HG03432 (cell line): ENCODE measurements at regions not wholly inside any gene's neighbourhood (a gene's known extent, or its start where the extent isn't known, plus 50 kb on each side); places are given as distances from the start of the nearest gene placed in this dataset.
A peak's percentile ranks its signal among the peaks of the same experiment; 100 is the strongest.
"Not testable (repeated sequence)": the region's sequence is repeated elsewhere in the genome, so short reads cannot be mapped to it uniquely, and the experiment has no call there.

Experiments used
- ATAC-seq: cut with Tn5 transposase; IDR thresholded peaks from one replicate; pipeline ENCODE4 v1.9.1; 2021; ENCODE audit warnings: mild to moderate bottlenecking, moderate library complexity; ENCODE audit not compliant: unreplicated experiment

DNA sequence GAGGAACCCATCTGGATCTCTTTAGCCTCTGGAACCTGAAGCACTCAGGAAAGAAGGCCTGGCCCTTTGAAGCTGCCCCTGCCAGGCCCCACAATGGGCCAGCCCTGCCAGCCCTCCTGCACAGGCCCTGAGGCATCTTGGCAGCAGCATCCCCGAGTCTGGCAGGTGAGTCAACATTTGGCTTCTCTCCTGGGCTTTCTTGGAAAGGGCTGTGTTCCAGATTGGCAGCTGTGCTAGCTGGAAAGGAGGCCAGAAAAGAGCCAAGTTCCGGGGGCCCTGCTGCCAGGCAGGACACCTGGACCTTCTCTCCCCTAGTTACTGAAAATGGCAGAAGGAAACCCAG, 187.2 kb downstream of the SHQ1 start:
- no peak for ATAC-seq

DNA sequence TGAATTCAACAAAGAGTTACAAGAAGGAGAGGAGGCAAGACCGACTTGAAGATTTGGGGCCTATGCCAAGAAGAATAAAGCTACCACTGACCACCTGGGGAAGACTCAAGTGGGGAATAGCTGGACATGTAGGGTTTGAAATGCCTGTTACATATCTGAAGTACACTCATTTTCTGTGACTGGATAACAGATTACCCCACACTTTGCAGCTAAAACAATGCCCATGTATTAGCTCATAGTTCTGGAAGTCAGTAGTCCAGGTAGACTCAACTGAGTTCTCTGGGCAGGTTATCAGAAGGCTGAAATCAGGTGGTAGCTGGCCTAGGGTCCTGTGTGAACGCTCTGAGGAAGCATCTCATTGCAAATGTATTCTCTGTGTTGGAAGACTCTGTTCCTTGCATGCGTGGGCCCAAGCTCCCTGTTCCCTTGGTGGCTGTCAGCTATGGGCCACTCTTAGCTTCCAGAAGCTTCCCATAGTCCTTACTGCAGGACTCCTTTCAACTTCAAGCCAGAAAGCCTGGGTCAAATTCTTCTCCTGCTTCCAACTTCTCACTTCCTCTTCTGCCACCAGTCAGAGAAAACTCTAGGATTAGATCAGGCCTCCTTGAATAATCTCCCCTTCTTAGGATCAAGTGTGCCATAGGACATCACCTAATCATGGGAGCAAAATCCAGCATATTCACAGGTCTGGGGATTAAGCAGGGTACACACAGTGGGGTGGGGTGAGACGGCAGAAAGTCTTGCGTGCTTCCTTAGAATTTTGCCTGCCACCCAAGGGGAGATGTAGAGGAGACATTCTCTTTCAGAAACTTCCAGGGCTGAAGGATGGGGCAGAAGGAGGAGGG, 187.8 kb downstream of the SHQ1 start:
- no peak for ATAC-seq

DNA sequence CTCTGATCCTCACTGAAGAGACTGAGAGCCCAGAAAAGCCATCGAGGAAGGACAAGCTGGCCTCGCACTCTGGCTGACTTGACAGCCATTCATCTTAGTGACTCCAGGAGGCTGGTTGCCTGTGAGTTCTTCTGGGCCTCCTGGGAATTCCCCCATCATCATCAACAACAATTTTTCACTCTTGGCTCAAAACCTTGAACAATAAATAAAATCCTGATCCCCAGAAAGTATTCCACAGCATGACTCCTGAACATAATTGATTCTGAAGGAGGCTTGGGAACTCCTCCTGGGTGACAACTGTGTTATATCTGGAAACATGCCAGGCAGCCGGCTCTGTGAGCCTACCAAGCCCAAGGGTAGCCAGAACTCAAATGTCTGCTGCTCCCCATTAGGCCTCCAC, 188.6 kb downstream of the SHQ1 start:
- no peak for ATAC-seq

DNA sequence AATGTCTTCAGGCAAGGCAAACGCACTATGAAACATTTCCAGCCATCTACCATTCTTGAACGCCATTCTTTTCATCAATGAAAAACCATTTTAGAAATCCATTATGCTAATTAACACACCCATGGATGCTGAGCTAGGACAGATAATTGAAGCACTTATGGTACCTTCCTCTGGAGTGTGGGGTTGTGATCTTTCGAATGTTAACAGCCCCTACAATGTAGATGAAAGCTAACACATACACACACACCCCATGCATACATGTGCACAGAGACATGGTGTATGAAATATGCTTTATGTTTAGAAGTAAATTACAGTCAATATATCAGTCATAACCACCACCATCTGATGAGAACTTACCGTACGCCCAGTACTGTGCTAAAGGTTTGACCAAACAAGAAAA, 189.1 kb downstream of the SHQ1 start:
- no peak for ATAC-seq

DNA sequence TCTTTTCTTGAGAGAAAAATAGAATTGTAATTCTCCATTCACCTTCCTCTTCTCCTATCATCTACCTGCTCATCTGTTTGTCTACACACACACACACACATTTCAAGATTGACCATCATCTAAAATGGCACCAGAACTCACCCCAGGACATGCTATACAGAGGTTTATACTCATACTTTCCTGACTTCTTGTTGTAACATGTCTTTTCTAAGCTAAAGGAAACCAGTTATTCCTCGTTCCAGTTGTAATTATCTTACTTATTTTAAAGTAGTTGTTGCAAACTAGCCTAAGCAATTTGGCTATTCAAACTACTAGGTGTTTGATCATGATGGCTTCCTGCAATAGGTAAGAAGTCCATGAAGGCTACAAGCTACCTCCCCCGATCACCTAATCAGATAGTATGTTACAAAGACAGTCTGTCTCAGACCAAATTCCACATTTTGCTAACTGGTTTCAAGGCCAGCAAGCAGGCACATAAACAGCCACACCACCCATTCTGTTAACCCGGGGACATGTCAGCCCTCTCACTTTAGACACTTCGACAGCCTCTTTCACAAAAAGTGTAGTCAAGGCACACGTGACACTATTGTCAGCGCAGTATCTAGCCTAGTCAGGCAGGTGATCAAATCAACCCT, 189.7 kb downstream of the SHQ1 start:
- no peak for ATAC-seq

DNA sequence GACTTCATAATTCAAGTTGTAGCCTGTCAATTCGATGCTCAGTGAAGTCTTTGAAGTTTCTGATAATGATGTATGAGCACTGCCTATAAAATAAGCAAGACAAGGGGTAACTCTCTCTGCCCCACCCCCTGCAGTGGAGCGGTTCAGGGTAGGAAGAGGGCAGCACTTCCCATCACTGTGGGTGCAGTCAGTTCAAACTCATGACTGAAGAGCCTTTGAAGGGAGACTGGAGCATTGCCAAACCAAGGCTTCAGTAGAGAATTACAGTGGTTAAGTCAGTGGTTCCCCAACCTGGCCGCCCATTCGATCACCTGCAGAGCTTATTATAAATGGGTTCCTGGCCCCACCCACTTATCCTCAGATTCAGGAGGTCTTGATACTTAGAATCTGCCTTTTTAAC, 190.6 kb downstream of the SHQ1 start:
- peak; percentile 64 for ATAC-seq

DNA sequence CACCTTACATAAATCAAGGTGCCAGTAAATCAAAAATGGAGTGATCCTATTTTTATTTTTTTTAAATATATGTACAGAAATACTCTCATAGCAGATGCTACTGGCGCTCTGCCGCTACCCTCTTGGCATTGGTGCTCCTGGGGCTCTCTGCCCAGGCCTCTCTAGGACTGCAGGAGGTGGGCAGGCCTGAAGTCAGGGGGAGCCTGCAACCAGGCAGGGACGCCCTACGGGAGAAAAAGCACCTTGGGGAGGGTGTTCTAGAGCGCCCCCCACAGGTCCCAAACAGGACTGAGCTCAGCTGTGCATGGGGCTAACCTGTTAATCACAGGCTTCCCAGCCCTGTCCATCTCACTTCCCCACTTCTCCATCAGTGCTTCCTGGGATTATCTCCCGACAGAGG, 192.5 kb downstream of the SHQ1 start:
- ATAC-seq: no peak

DNA sequence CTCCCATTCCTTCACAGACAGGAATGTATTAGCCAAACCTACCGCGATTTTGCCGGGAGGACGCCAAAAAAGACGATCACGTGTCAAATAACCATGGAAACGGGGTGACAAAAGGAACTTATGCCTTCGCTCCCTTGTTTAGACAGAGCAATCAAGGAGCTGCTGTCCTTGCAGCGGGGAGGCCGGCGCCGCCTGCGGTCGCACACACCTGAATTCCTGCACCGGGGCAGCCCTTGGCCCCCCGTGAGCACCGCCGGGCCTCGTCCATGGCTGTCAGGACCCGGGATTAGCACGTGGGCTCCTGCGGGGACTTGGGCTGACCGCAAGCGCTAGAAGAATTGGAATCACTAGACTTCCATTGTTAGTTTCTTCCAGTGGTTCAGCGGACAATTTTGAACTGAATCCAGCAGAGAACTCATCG, 193.1 kb downstream of the SHQ1 start:
- ATAC-seq: no peak

DNA sequence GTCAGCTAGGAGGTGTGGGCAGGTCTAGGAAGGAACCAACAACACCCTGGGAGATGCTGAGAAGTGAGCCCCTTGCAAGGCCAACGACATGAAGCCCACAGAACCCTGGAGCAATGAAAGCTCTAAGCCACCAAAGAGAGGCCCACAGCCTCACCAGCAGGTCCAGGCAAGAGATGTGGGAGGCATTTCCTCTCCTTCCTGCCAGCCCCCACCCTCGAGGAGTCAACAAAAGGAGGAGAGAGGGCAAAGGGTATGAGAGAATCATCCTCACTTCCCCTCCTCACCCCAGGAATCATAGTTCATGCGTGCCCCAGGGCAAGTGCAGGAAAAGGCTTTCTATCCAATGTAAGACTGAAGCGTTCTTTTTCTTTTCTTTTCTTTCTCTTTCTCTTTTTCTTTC, 195.8 kb downstream of the SHQ1 start:
- ATAC-seq: no peak

DNA sequence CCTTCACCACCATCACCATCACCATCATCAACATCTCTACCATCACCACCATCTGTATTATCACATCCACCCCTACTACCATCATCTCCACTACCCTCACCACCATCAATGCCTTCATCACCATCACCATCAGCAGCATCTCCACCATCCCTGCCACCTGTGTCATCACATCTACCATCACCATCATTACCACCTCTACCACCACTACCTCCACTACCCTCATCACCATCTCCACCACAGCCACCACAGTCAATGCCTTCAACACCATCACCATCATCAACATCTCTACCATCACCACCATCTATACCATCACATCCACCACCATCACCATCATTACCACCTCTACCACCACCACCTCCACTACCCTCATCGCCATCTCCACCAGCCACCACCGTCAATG, 196.7 kb downstream of the SHQ1 start:
- ATAC-seq: no peak

DNA sequence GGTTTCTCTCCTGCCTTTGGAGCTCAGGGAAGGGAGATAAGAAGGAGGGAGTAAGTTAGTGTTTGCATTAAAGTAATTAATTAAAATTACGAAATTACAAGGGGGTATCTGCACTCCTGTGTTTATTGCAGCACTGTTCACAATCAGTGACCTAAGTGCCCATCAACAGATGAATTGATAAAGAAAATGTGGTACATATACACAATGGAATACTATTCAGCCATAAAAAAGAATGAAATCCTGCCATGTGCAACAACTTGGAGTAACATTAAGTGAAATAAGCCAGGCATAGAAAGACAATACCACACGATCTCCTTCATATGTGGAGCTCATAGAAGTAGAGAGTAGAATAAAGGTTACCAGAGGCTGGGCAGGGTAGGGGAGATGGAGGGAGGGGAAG, 202.0 kb downstream of the SHQ1 start:
- ATAC-seq: no peak

DNA sequence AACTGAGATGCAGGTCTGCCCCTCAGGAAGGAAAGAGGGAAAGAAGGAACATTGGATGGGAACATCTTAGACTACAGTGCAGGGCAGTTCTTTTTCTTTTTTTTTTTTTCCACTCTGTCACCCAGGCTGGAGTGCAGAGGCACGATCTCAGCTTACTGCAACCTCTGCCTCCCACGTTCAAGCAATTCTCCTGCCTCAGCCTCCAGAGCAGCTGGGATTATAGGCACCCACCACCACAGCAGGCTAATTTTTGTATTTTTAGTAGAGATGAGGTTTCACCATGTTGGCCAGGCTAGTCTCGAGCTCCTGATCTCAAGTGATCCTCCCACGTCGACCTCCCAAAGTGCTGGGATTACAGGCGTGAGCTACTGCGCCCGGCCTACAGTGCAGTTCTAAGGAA, 204.6 kb downstream of the SHQ1 start:
- ATAC-seq: not testable (repeated sequence)

DNA sequence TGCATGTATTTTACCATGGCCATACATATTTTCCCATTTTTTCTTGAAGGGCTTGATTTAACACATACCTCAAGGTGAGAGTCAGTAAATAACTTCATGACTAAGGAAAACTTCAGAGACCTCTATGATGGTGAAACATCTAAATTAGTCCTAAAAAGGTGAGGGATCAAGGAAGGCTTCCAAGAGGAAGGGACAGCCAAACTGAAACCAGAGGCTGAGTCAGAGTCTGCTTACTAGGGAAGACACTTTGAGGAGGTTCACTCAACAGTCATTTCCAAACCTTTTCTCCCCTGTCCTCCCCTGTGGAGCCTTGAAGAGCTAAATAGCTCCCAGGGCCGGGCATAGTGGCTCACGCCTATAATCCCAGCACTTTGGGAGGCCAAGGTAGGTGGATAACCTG, 206.6 kb downstream of the SHQ1 start:
- ATAC-seq: no peak

DNA sequence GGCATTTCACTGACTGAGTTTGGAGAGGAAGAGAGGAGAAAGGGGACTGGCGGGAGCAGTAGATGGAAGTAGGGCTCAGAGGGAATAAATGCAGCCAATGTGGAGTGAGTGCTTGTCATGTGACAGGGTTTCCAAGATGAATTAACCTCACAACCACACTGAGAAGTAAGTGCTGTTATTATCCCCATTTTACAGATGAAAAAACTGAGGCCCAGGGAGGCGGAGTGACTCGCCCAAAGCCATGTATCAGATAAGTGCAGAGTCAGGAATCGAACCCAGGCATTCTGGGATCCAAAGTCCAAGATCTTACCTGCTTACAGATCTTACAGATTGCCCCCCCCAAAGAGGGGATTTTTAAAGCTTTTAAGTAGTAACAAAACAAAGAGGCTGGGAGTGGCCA, 207.2 kb downstream of the SHQ1 start:
- ATAC-seq: no peak

DNA sequence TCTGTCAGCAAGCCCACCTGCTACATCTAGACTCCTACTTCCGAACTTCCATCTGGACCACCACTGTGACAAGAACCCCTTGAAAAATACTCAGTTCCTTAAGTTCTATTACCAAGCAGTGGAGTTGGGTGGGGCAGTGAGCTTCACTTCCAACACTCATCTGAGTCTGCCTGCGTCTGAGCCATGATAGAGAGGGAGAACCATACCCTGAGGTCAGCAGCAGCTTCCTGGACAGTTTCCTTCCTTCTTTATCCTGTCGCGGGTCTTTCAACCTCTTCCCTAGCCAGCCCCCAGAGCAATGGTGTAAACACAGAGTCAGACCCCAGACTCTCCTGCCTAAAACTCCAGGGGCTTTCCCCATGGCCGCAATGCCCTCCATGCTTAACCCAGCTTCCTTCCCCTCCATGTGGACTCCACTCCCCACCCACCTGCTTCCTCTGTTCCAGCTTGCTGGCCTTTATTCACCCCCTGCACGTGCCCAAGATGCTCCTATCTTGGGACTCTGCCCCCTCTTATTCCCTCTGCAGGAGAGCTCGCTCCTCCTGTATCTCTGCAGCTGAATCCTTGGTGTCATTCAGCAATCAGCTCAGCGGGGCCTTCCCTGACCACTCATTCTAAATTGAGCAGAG, 211.2 kb downstream of the SHQ1 start:
- no peak for ATAC-seq

DNA sequence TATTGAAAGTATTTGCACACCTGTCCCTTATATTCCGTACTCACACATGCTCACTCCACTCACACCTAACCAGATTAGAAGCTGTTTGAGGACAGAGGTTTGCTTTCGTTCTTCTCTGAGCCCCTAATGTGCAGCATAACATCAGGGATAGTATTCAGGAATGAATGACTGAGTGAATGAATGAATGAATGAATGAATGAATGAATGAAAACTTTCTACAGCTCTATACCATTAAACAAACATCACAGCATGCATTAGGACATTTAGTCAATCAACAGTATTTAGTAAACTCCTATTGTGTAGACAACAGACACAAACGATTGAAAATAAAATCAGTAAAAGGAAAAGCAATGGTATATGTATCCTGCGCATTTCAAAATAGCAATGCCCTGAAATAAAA, 212.7 kb downstream of the SHQ1 start:
- no peak for ATAC-seq

DNA sequence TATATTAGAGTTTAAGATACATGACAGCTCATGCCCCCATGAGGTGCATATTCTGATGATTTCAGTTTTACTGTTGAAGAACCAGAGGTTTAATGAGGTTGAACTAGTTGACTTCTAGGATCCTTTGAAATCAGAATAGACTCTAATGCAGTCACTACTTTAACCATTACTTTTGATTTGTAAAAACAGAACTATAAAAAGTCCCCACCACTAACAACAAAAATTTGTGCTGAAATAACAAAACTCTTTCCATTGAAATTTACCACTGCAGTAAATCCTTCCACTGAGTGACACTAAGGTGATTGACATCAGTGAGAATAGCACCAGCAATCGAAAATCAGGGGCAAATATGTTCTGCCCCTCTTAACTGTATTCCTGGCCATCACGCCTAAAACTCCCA, 214.1 kb downstream of the SHQ1 start:
- ATAC-seq: peak; percentile 49

DNA sequence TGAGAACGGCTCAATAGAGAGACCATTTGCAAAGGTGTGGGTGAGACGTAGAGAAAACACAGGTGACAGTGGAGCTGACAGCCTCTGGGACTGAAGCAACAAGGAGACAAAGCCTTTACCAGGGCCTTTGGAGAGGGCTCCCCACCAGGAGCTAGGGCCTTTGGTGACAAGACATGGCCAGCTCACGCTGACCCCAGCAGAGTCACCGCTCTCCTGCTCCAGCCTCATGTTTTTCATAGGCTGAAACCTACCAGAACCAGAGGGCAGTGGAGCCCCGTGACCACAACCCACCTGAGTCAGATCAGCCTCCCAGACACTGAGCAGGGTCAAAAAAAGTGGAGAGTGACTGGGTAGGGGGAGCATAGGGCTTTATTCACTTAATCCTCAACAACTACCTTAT, 214.7 kb downstream of the SHQ1 start:
- ATAC-seq: no peak

DNA sequence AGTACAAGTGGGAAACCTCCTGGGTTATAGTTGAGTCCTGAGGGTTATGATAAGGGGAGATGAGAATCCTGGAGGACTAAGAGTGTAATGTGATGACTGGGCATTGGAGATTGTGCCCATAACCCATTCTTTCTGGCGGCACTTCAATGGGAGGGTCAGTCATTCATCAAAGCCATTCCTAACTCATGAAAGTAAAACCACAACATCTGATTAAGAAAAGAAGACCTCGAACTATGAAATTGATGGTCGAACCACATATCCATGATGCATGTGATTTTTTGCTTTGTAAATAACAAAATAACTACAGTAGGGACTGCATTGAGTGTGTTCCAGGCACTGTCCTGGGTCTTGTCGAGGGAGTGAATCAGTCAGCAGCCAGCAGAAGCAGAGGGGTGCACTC, 215.1 kb downstream of the SHQ1 start:
- no peak for ATAC-seq

DNA sequence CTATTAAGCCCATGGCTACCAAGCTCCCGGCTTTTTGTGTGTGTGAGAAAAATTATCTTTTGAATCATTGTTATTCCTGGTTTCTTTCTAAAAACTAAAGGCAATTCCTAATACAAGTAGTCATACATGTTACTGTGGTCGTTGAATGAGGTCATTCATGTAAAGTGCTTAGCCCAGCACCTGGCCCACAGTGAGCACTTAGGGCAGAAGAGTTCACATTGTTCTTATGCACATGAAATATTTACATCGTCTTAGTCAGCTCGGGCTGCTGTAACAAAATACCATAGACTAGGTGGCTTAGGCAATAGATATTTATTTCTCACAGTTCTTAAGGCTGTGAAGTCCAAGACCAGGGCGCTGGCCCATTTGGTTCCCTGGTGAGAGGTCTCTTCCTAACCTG, 216.1 kb downstream of the SHQ1 start:
- ATAC-seq: no peak

DNA sequence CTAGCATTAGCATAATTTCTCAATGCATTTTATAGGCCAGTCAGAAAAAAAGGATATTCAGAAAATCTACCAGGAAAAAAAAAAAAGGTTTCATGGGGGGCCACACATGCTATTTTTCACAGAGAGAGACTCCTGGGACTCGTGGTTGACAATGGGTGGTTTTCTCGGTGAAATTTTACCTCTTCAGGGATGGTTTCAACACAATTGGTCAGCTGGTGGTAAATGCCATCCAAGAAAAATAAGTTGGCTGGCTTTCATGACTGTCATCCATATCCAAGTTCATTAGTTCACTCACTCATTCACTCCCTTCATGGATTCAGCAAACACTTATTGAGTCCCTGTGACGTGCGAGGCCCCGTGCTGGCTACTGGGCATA, 217.3 kb downstream of the SHQ1 start:
- ATAC-seq: no peak

DNA sequence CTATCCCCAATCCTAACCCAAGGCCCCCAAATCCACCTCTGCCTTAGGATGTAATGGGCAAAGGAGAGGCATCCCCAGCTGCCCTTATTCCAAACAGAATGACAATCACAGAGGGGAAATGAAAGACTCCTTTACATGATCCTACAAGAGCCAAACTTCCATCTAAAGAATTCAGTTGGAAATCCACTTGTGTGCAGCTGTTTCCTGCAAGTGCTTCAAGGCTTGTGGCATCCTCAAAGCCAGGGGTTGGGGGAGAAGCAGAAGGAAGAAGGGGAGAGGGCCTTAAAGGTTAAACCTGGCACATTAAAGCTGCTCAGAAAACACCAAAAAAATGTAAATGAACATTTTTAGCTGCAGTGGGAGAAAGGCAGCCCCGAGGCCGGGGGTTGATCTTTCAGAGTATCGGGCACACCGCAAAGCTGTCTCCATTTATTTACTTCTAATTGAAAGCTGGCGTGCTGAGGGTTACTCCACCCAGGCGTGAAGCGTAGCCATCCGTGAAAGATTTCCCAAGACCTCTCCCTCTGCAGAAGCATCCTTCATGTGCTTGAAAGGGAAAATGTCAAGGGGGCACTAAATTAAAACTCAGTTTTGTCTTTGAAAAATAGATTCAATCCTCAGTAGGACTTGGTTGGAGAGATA, 217.8 kb downstream of the SHQ1 start:
- no peak for ATAC-seq
